GM13977 (cell line): ENCODE measurements at regions not wholly inside any gene's neighbourhood (a gene's known extent, or its start where the extent isn't known, plus 50 kb on each side); places are given as distances from the start of the nearest gene placed in this dataset.

ENCODE experiments used
- DNase-seq: peaks from one replicate; pipeline ENCODE4 v3.0.0; 2012; ENCODE audit warnings: low spot score
- in situ Hi-C: fragments of 300-500 bp; cut with MboI; formaldehyde crosslinking; loops from one replicate; pipeline ENCODE4 v1.12.0; 2022; ENCODE audit warnings: low sequenced_read_pairs, low pct_unique_long_range_greater_than_20kb, mixed read lengths, inconsistent platforms; ENCODE audit not compliant: unreplicated experiment
- TF ChIP-seq, protein P1 (sequence below): IDR thresholded peaks from 2 replicates; pipeline ENCODE4 v1.5.1; 2012; ENCODE audit warnings: mild to moderate bottlenecking, control low read depth; ENCODE audit not compliant: insufficient read depth; ENCODE audit errors: extremely low read depth, missing control alignments

DNA sequence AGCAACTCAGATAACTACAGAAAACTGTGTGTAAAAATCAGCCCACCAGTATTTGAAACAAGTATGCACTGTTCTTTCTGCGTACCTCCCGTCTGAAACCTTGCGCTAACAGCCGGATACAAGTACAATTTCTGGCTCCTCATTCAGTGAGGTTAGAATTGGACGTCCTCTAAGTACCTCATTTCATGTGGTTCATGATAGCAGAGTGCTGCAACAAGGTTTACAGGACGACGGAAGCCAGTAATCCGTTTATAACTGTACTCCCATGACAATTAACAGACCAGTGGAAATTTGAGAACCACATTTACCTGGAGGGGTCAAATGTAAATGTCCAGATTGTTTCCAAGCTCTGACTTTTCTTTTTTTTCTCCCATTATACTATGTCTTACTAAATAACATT is 52.9 kb upstream of the TENM3 start:
- in situ Hi-C loops = no loop called here
- TF ChIP-seq, protein P1, sequence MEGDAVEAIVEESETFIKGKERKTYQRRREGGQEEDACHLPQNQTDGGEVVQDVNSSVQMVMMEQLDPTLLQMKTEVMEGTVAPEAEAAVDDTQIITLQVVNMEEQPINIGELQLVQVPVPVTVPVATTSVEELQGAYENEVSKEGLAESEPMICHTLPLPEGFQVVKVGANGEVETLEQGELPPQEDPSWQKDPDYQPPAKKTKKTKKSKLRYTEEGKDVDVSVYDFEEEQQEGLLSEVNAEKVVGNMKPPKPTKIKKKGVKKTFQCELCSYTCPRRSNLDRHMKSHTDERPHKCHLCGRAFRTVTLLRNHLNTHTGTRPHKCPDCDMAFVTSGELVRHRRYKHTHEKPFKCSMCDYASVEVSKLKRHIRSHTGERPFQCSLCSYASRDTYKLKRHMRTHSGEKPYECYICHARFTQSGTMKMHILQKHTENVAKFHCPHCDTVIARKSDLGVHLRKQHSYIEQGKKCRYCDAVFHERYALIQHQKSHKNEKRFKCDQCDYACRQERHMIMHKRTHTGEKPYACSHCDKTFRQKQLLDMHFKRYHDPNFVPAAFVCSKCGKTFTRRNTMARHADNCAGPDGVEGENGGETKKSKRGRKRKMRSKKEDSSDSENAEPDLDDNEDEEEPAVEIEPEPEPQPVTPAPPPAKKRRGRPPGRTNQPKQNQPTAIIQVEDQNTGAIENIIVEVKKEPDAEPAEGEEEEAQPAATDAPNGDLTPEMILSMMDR = no peak
- DNase-seq = no peak

DNA sequence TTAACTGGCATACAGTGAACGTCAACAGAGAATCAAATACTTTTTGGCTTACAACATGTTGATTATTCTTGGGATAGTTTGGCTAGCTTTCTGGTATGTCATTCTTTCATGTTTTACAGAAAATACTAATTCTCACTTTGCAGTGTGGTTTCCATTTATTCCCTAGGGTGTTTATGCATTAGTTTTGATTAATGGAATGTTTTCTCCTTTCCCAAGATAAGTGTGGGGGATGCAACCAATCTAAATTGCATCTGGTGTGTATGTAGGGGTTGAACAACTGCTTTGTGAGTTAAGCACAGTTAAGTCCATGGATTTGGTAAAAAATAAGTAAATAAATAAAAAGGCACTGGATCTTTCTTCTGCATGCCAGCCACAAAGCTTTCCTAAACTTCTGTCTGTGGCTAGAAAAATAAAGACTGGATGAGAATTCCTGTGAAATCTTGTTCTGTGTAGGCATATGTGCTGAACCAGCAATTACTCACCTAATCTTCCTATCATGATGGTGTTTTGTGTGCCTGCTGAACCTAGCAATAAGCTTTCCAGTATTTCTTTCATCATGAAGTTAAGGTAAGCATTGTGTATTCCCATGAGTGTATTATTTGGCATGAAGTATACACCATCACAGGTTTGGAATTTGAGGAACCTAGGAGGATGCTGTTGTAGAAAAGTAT is 50.6 kb upstream of the TENM3 start:
- no peak for DNase-seq
- in situ Hi-C loops = no loop called here
- TF ChIP-seq, protein P1 = no peak

- in situ Hi-C loops = no loop called here
- DNase-seq = no peak
- TF ChIP-seq, protein P1 = no peak
Observed at GRCh38 chr4:182193311-182193710, 49.9 kb upstream of the TENM3 start.
